Tibial nerve (tissue), 4 donors: ENCODE measurements at regions not wholly inside any gene's neighbourhood (a gene's known extent, or its start where the extent isn't known, plus 50 kb on each side); places are given as distances from the start of the nearest gene placed in this dataset.

Experiments
- DNase-seq, 2 donors: peaks; one replicate each; pipeline ENCODE4 v3.0.0-alpha.2; 2019; ENCODE audit warnings: low spot score in 2 of 2
- H3K27ac ChIP-seq, 4 donors: fragments of 200-600 bp; sonication (generic) in 3 of 4; one replicate each; pipeline ENCODE4 v1.5.1; 2017 to 2019; ENCODE audit warnings: mild to moderate bottlenecking in 1 of 4
- H3K27me3 ChIP-seq, 2 donors: fragments of 200-600 bp; sonication (generic) in 1 of 2; one replicate each; pipeline versions ENCODE4 v1.5.1 to v1.6.0; 2017 to 2019
- H3K36me3 ChIP-seq, 3 donors: fragments of 200-600 bp; sonication (generic); one replicate each; pipeline ENCODE4 v1.5.1; 2018 to 2019
- H3K4me1 ChIP-seq, 4 donors: fragments of 200-600 bp; sonication (generic) in 3 of 4; one replicate each; pipeline ENCODE4 v1.5.1; 2017 to 2019
- H3K4me3 ChIP-seq, 4 donors: fragments of 200-600 bp; sonication (generic) in 3 of 4; one replicate each; pipeline ENCODE4 v1.5.1; 2017 to 2019; ENCODE audit warnings: mild to moderate bottlenecking in 1 of 4, moderate library complexity in 1 of 4
- H3K9me3 ChIP-seq, 4 donors: fragments of 200-600 bp; sonication (generic) in 3 of 4; one replicate each; pipeline ENCODE4 v1.5.1; 2017 to 2019
- CTCF ChIP-seq, 5 experiments: fragments of 200-600 bp in 3 of 5; fragments of 450-650 bp in 2 of 5; sonication (generic) in 3 of 5; IDR thresholded peaks; one replicate each; pipeline ENCODE4 v1.5.1; 2016 to 2019; ENCODE audit warnings: antibody characterized with exemption in 5 of 5, mild to moderate bottlenecking in 3 of 5, moderate library complexity in 2 of 5
- EP300 ChIP-seq, 2 donors: sonication (generic); formaldehyde crosslinking; IDR thresholded peaks; one replicate each; pipeline ENCODE4 v1.6.1; 2017; ENCODE audit warnings: antibody characterized with exemption in 2 of 2, mild to moderate bottlenecking in 1 of 2
- POLR2A ChIP-seq, 2 donors: fragments of 450-650 bp; IDR thresholded peaks; one replicate each; pipeline ENCODE4 v1.6.1; 2017; ENCODE audit warnings: antibody characterized with exemption in 2 of 2, mild to moderate bottlenecking in 2 of 2, moderate library complexity in 2 of 2
- WGBS, 2 donors: methylation state at CpG; one replicate each; pipeline ENCODE4 v1.1.5; 2018; 5-methylcytosine and 5-hydroxymethylcytosine counted together

GRCh38 chr13:90360785-90361184 is 986.7 kb upstream of the MIR17HG start:
- no peaks in the 10 kb centered on the region for H3K27me3 ChIP-seq
- no peak overlapping the region for H3K4me3 ChIP-seq
- H3K36me3 ChIP-seq = no peaks in the 10 kb centered on the region
- 82 to 87% methylated on average over 1 of the region's 1 CpG for WGBS, 2 donors
- no peaks in the 10 kb centered on the region for H3K4me1 ChIP-seq
- H3K27ac ChIP-seq = no peak overlapping the region
- DNase-seq = no peak
- H3K9me3 ChIP-seq = no peaks in the 10 kb centered on the region
- TF ChIP-seq POLR2A (IDR thresholded peaks at IDR 0.05) (no peak), EP300 (IDR thresholded peaks at IDR 0.05) (no peak), CTCF (IDR thresholded peaks at IDR 0.05) (no peak)

DNA sequence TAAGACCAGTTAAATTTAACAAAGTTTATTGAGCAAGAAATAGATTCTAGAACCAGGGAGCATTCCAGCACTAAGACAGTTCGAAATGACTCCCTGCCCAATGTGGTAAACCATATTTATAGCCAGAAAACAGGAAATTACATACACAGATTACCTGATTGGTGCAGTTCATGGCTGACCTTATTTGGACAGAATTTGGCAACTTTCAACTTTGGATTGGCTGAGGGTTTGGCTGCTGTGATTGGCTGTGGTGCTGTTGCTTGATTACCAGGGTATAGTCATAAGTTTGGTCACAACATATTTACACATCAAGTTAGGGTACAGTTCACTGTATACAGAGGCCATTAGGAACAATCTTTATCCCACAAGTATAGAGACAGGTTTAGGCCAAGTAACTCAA is 984.8 kb upstream of the MIR17HG start:
- WGBS, 2 donors = 57 to 69% methylated on average over 1 of the region's 1 CpG

GRCh38 chr13:90365130-90365529 is 982.4 kb upstream of the MIR17HG start:
- TF ChIP-seq CTCF (IDR thresholded peaks at IDR 0.05) (no peak), EP300 (IDR thresholded peaks at IDR 0.05) (no peak), POLR2A (IDR thresholded peaks at IDR 0.05) (no peak)
- no peak for DNase-seq
- Histone ChIP-seq H3K4me3 (no peak overlapping the region), H3K4me1 (no peaks in the 10 kb centered on the region), H3K9me3 (no peaks in the 10 kb centered on the region), H3K36me3 (no peaks in the 10 kb centered on the region), H3K27me3 (no peaks in the 10 kb centered on the region), H3K27ac (no peak overlapping the region)
- WGBS, 2 donors = 75 to 85% methylated on average over 1 of the region's 1 CpG

More for the DNA sequence above, 984.8 kb upstream of the MIR17HG start:
- TF ChIP-seq POLR2A (IDR thresholded peaks at IDR 0.05) (no peak), EP300 (IDR thresholded peaks at IDR 0.05) (no peak)
- Histone ChIP-seq H3K27me3 (no peaks in the 10 kb centered on the region), H3K4me3 (no peak overlapping the region), H3K27ac (no peak overlapping the region), H3K9me3 (no peaks in the 10 kb centered on the region), H3K36me3 (no peaks in the 10 kb centered on the region), H3K4me1 (no peaks in the 10 kb centered on the region)
- DNase-seq = no peak

GRCh38 chr13:90374168-90374567 is 973.3 kb upstream of the MIR17HG start:
- H3K27ac ChIP-seq = no peak overlapping the region
- H3K36me3 ChIP-seq = no peaks in the 10 kb centered on the region
- no peaks in the 10 kb centered on the region for H3K27me3 ChIP-seq
- no peak for DNase-seq
- TF ChIP-seq EP300 (IDR thresholded peaks at IDR 0.05) (no peak), POLR2A (IDR thresholded peaks at IDR 0.05) (no peak), CTCF (IDR thresholded peaks at IDR 0.05) (no peak)
- no peaks in the 10 kb centered on the region for H3K4me1 ChIP-seq
- H3K4me3 ChIP-seq = no peak overlapping the region
- H3K9me3 ChIP-seq = peaks cover 0 to 7% (median 0%) of the 10 kb centered on the region in 4 donors

DNA sequence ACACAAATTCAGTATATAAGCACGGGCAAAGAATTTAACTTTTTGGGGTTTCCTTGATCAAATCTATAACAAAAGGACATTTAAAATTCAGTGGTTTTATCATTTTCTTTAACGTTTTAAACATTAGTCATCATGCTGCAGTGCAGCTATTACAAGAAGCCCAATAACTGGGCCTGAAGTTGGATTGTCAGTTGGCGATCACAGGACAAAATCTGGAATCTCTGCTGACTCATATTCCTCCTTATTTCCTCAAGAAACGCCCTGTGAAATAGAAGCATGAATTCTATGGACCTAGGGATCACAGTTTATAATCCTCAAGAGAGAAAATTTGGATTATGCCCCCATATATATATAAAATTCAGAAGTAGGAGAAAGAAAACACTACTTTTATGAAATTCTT is 971.6 kb upstream of the MIR17HG start:
- no peaks in the 10 kb centered on the region for H3K36me3 ChIP-seq
- no peak overlapping the region for H3K4me3 ChIP-seq
- H3K9me3 ChIP-seq = peaks cover 0 to 7% (median 0%) of the 10 kb centered on the region in 4 donors
- no peaks in the 10 kb centered on the region for H3K27me3 ChIP-seq
- no peak for DNase-seq
- H3K27ac ChIP-seq = no peak overlapping the region
- no peaks in the 10 kb centered on the region for H3K4me1 ChIP-seq
- TF ChIP-seq CTCF (IDR thresholded peaks at IDR 0.05) (no peak), POLR2A (IDR thresholded peaks at IDR 0.05) (no peak), EP300 (IDR thresholded peaks at IDR 0.05) (no peak)
- WGBS, 2 donors = 81 to 84% methylated on average over 4 of the region's 4 CpGs

- H3K36me3 ChIP-seq = no peaks in the 10 kb centered on the region
- no peak for DNase-seq
- TF ChIP-seq POLR2A (IDR thresholded peaks at IDR 0.05) (no peak), EP300 (IDR thresholded peaks at IDR 0.05) (no peak), CTCF (IDR thresholded peaks at IDR 0.05) (no peak)
- peaks cover 0 to 2% (median 0%) of the 10 kb centered on the region in 4 donors for H3K9me3 ChIP-seq
- H3K27me3 ChIP-seq = no peaks in the 10 kb centered on the region
- no peak overlapping the region for H3K4me3 ChIP-seq
- 85 to 93% methylated on average over 1 of the region's 1 CpG for WGBS, 2 donors
- no peaks in the 10 kb centered on the region for H3K4me1 ChIP-seq
- no peak overlapping the region for H3K27ac ChIP-seq
Measured at GRCh38 chr13:90382425-90382824, 965.1 kb upstream of the MIR17HG start.
